SJCRH30 (cell line): ENCODE measurements at regions not wholly inside any gene's neighbourhood (a gene's known extent, or its start where the extent isn't known, plus 50 kb on each side); places are given as distances from the start of the nearest gene placed in this dataset.

Source experiments
- DNase-seq, 2 experiments: peaks; one replicate each; pipeline ENCODE4 v3.0.0-alpha.2; 2015 to 2020
- H3K27ac ChIP-seq: fragments of 250-450 bp; sonication (Bioruptor Pico); 2 replicates; pipeline ENCODE4 v1.5.1; 2020; ENCODE audit warnings: mild to moderate bottlenecking, moderate library complexity
- H3K27me3 ChIP-seq: fragments of 250-450 bp; sonication (Bioruptor Pico); 2 replicates; pipeline ENCODE4 v1.5.1; 2020; ENCODE audit warnings: mild to moderate bottlenecking, moderate library complexity
- H3K36me3 ChIP-seq: fragments of 250-450 bp; sonication (Bioruptor Pico); 2 replicates; pipeline ENCODE4 v1.5.1; 2020; ENCODE audit warnings: mild to moderate bottlenecking, moderate library complexity
- H3K4me1 ChIP-seq: fragments of 250-450 bp; sonication (Bioruptor Pico); 2 replicates; pipeline ENCODE4 v1.5.1; 2020; ENCODE audit warnings: mild to moderate bottlenecking, moderate library complexity
- H3K4me3 ChIP-seq: fragments of 250-450 bp; sonication (Bioruptor Pico); 2 replicates; pipeline ENCODE4 v1.5.1; 2020; ENCODE audit warnings: mild to moderate bottlenecking, moderate library complexity
- H3K9me3 ChIP-seq: fragments of 250-450 bp; sonication (Bioruptor Pico); replicated peaks from 2 replicates; pipeline ENCODE4 v1.5.1; 2020; ENCODE audit warnings: mild to moderate bottlenecking, moderate library complexity

GRCh38 chr9:10674586-10674985, 61.8 kb upstream of the PTPRD start:
- no peak overlapping the region for H3K27ac ChIP-seq
- H3K4me1 ChIP-seq, result no peaks in the 10 kb centered on the region
- no peaks in the 10 kb centered on the region for H3K9me3 ChIP-seq
- DNase-seq, result no peak
- H3K36me3 ChIP-seq, result no peaks in the 10 kb centered on the region
- H3K4me3 ChIP-seq, result no peak overlapping the region
- no peaks in the 10 kb centered on the region for H3K27me3 ChIP-seq

DNA sequence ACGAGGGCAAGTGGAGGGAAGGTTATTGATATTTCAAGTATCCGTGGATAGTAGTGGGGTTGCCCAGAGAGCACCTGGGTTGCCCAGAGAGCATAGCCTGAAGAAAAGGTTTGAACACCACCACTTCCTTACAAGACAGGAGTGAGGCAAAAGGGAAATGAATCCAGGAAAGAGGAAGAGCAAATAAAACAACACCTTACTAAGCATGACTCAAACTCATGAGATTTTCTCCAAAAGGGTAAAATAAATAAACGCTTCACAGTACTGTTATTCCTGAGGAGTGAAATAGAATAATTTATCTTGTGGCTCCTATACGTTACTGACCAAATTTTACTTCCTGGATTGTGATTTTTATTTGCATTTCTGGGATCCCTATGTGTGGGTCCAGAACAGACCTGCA, 65.2 kb upstream of the PTPRD start:
- H3K27me3 ChIP-seq, result no peaks in the 10 kb centered on the region
- no peak overlapping the region for H3K4me3 ChIP-seq
- no peak for DNase-seq
- H3K27ac ChIP-seq, result no peak overlapping the region
- H3K4me1 ChIP-seq, result no peaks in the 10 kb centered on the region
- no peaks in the 10 kb centered on the region for H3K36me3 ChIP-seq
- H3K9me3 ChIP-seq, result no peaks in the 10 kb centered on the region

DNA sequence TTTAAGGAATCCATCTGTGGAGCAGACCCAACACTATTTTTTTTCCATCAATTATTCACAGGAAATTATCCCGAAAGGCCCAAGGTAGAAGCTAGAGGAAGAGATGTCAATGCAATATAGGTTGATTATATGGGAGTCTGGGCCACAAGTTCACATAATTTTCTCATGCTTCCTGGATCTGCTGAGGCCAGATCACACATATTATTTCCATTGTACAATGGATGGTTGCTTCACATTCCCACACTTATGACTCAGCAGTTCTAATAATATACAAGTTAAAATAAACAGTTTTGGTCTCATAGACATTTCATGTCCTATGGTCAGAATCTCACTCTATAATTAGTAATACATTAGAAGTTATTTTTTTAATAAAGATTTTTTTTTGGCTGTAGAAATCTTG, 66.0 kb upstream of the PTPRD start:
- Histone ChIP-seq H3K27me3 (no peaks in the 10 kb centered on the region), H3K4me1 (no peaks in the 10 kb centered on the region), H3K27ac (no peak overlapping the region), H3K9me3 (no peaks in the 10 kb centered on the region), H3K4me3 (no peak overlapping the region), H3K36me3 (no peaks in the 10 kb centered on the region)
- DNase-seq, result no peak

DNA sequence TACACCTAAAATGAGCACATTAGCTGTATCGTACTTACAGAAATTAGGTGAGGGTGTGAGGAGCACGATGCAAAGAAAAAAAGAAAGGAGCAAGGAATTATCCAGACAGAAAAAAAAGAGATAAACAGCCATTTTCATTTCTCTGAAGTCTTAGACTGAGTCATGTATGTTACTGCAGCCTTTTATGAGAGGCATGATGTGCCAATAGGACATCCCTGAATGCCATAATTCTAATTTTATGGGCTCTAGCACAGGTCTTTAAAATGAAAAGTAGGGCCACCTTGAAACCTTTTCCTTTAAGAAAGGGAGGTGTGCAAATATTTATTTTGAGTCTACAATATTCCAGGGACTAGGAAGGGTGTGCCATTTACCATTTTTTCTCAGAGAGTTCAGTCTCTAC, 74.1 kb upstream of the PTPRD start:
- DNase-seq, result no peak
- no peaks in the 10 kb centered on the region; the same call in 1 of the 2 replicates for H3K27me3 ChIP-seq
- H3K4me3 ChIP-seq, result no peak overlapping the region
- H3K27ac ChIP-seq, result no peak overlapping the region
- no peaks in the 10 kb centered on the region for H3K9me3 ChIP-seq
- no peaks in the 10 kb centered on the region for H3K4me1 ChIP-seq
- H3K36me3 ChIP-seq, result no peaks in the 10 kb centered on the region

GRCh38 chr9:10690546-10690945, 77.7 kb upstream of the PTPRD start:
- DNase-seq, result no peak
- H3K27me3 ChIP-seq, result no peaks in the 10 kb centered on the region; the same call in 1 of the 2 replicates
- H3K27ac ChIP-seq, result no peak overlapping the region
- no peak overlapping the region for H3K4me3 ChIP-seq
- H3K9me3 ChIP-seq, result no peaks in the 10 kb centered on the region
- no peaks in the 10 kb centered on the region for H3K4me1 ChIP-seq
- no peaks in the 10 kb centered on the region for H3K36me3 ChIP-seq

- Histone ChIP-seq H3K27me3 (no peaks in the 10 kb centered on the region), H3K9me3 (no peaks in the 10 kb centered on the region)
- no peak for DNase-seq
Observed at GRCh38 chr9:10697044-10697443, 84.2 kb upstream of the PTPRD start.

GRCh38 chr9:10700291-10700690, 87.5 kb upstream of the PTPRD start:
- Histone ChIP-seq H3K36me3 (no peaks in the 10 kb centered on the region), H3K9me3 (no peaks in the 10 kb centered on the region), H3K27me3 (no peaks in the 10 kb centered on the region), H3K27ac (no peak overlapping the region), H3K4me3 (no peak overlapping the region), H3K4me1 (no peaks in the 10 kb centered on the region)
- DNase-seq, result no peak

More at GRCh38 chr9:10697044-10697443, 84.2 kb upstream of the PTPRD start:
- Histone ChIP-seq H3K4me1 (no peaks in the 10 kb centered on the region), H3K27ac (no peak overlapping the region), H3K4me3 (no peak overlapping the region), H3K36me3 (no peaks in the 10 kb centered on the region)

DNA sequence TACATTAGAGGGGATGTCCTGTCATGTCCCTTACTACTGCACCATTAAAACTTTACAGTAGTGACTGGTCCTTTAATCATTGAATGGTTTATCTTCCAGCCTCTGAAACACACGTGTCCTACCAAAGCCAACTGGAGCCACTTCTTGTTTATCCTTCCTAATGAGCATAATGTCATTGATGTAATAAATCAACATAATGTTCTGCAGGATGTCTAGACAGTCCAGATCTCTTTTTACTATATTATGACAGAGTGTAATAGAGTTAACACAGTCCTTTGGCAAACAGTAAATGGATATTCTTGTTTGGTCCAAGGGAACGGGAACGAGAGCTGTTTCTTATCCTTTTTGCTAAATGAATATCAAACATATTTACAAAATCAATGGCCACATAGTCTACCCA, 88.1 kb upstream of the PTPRD start:
- Histone ChIP-seq H3K4me1 (no peaks in the 10 kb centered on the region), H3K27ac (no peak overlapping the region), H3K4me3 (no peak overlapping the region), H3K36me3 (no peaks in the 10 kb centered on the region), H3K27me3 (no peaks in the 10 kb centered on the region), H3K9me3 (no peaks in the 10 kb centered on the region)
- DNase-seq, result no peak

DNA sequence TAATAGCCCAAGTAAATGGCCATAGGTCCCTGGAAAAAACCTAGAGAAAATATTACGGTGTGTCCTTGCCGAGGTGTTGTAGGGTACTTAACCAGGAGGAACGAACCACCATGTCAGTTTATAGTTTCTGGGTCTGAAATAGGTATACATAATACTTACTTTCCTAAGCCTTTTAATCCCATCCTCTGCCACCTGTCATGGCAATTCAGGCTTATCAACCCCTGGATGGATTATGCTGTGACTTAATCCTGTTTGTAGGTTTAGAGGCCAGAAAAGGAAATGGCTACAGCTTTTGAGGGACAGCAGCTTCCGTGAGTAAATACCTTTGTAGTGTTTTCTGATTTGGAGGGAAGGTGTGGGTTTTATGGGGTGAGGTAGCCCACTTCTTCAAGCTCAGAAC, 89.1 kb upstream of the PTPRD start:
- Histone ChIP-seq H3K27ac (no peak overlapping the region), H3K4me3 (no peak overlapping the region), H3K4me1 (no peaks in the 10 kb centered on the region), H3K27me3 (no peaks in the 10 kb centered on the region), H3K36me3 (no peaks in the 10 kb centered on the region), H3K9me3 (no peaks in the 10 kb centered on the region)
- peak in 1 of 2 experiments; percentile 6 for DNase-seq

DNA sequence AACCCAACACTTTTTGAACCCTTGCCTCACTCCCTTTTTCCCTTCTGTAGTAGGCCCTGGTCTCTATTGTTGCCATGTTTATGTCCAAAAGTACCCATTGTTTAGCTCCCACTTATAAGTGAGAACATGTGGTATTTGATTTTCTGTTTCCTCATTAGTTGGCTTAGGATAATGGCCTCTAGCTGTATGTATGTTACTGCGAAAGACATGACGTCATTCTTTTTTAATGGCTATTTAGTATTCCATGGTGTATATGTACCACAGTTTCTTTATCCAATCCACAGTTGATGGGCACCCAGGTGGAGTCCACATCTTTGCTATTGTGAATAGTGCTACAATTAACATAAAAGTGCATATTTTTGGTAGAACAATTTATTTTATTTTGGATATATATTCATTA, 90.3 kb upstream of the PTPRD start:
- no peak overlapping the region for H3K27ac ChIP-seq
- no peaks in the 10 kb centered on the region for H3K36me3 ChIP-seq
- no peaks in the 10 kb centered on the region for H3K9me3 ChIP-seq
- no peak for DNase-seq
- no peak overlapping the region for H3K4me3 ChIP-seq
- H3K27me3 ChIP-seq, result no peaks in the 10 kb centered on the region
- H3K4me1 ChIP-seq, result no peaks in the 10 kb centered on the region

DNA sequence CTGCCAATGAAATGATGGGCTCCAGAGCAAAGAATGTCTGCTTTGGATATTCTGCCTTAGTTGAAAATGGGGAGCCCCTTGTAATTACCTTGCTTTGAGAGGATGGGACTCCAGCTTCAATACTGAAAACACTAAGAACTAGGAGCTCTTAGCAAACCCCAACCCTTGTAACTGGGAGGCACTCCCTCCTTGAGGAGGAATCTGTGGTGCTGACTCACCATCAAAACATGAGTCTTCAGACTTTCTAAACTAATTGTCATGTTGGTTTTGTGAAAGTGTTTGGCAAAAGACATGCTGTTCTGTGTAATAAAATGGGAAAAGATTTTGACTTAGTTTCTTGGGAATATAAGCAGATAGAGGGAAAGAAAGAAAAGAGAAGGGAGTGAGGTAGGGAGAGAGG, 91.9 kb upstream of the PTPRD start:
- Histone ChIP-seq H3K27me3 (no peaks in the 10 kb centered on the region), H3K27ac (no peak overlapping the region), H3K4me1 (no peaks in the 10 kb centered on the region), H3K4me3 (no peak overlapping the region), H3K9me3 (no peaks in the 10 kb centered on the region), H3K36me3 (no peaks in the 10 kb centered on the region)
- DNase-seq, result no peak

GRCh38 chr9:10705383-10705782, 92.6 kb upstream of the PTPRD start:
- DNase-seq, result no peak
- Histone ChIP-seq H3K4me1 (no peaks in the 10 kb centered on the region), H3K9me3 (no peaks in the 10 kb centered on the region), H3K36me3 (no peaks in the 10 kb centered on the region), H3K4me3 (no peak overlapping the region), H3K27me3 (no peaks in the 10 kb centered on the region), H3K27ac (no peak overlapping the region)

GRCh38 chr9:10706788-10707187, 94.0 kb upstream of the PTPRD start:
- H3K4me1 ChIP-seq, result no peaks in the 10 kb centered on the region
- H3K27ac ChIP-seq, result no peak overlapping the region
- H3K4me3 ChIP-seq, result no peak overlapping the region
- H3K27me3 ChIP-seq, result no peaks in the 10 kb centered on the region
- no peaks in the 10 kb centered on the region for H3K9me3 ChIP-seq
- H3K36me3 ChIP-seq, result no peaks in the 10 kb centered on the region
- DNase-seq, result no peak

DNA sequence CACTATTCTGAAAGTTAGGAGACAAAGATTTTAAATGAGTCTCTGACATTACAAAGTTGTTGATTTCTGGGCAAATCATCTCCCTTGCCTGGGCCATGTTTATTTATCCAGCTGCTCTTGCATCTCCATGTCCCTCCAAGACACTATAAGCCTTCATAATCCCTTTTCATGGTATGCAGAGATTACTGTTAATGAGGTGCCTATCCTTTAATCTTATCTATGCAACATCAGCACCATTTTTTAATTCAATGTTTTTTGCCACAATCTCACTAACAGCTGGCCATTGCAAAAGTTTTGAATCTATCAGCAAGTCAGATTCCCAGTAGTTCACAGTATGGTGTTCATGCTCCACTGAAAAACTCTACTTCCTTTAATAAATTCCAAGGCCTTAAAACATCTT, 108.5 kb upstream of the PTPRD start:
- peak; percentile 23 to 65 for DNase-seq
- Histone ChIP-seq H3K27me3 (no peaks in the 10 kb centered on the region), H3K4me3 (no peak overlapping the region), H3K27ac (no peak overlapping the region), H3K4me1 (peaks cover 7% of the 10 kb centered on the region; the same call in 1 of the 2 replicates), H3K9me3 (no peaks in the 10 kb centered on the region), H3K36me3 (no peaks in the 10 kb centered on the region)

DNA sequence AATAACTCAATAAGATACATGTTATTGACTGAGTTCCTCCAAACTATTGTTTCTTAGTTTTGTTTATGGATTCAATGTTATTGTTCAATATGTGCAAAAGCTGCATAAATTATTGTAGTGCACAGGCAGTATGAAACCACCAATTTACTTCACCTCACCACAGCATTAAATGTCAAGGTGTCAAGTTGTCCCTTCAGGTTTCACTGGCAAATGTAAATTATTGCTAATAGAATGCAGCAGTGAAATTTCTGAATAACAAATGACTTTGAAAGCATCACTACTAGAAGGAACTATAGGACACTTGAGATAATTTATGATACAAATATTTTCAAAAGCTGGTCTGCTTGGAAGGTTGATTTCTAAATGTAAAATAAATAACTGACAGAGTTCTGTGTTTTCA, 116.4 kb upstream of the PTPRD start:
- DNase-seq, result no peak
- no peaks in the 10 kb centered on the region for H3K4me1 ChIP-seq
- H3K4me3 ChIP-seq, result no peak overlapping the region
- no peaks in the 10 kb centered on the region for H3K9me3 ChIP-seq
- no peaks in the 10 kb centered on the region for H3K36me3 ChIP-seq
- H3K27ac ChIP-seq, result no peak overlapping the region
- H3K27me3 ChIP-seq, result no peaks in the 10 kb centered on the region

- H3K9me3 ChIP-seq, result no peaks in the 10 kb centered on the region
- H3K27me3 ChIP-seq, result no peaks in the 10 kb centered on the region
- H3K4me1 ChIP-seq, result no peaks in the 10 kb centered on the region
- H3K27ac ChIP-seq, result no peak overlapping the region
- H3K4me3 ChIP-seq, result no peak overlapping the region
- H3K36me3 ChIP-seq, result no peaks in the 10 kb centered on the region
- DNase-seq, result no peak
Observed at GRCh38 chr9:10744669-10745068, 131.9 kb upstream of the PTPRD start.

GRCh38 chr9:10753474-10753873, 140.7 kb upstream of the PTPRD start:
- no peak for DNase-seq
- Histone ChIP-seq H3K27ac (no peak overlapping the region), H3K4me1 (no peaks in the 10 kb centered on the region), H3K27me3 (no peaks in the 10 kb centered on the region), H3K4me3 (no peak overlapping the region), H3K9me3 (no peaks in the 10 kb centered on the region), H3K36me3 (no peaks in the 10 kb centered on the region)
